ENCODE measurements at regions not wholly inside any gene's neighbourhood (a gene's known extent, or its start where the extent isn't known, plus 50 kb on each side); places are given as distances from the start of the nearest gene placed in this dataset.
"Not testable (repeated sequence)": the region's sequence is repeated elsewhere in the genome, so short reads cannot be mapped to it uniquely, and the experiment has no call there.

- DNase-seq; H3K9me3 ChIP-seq; H3K4me3 ChIP-seq; H3K27ac ChIP-seq; H3K36me3 ChIP-seq; intact Hi-C loops (cut with DNase I); H3K4me1 ChIP-seq; H3K27me3 ChIP-seq: not testable (repeated sequence)
- peak; percentile 45 for ATAC-seq
Observed at GRCh38 chr17:26936645-26937044, 357.3 kb upstream of the WSB1 start.

DNA sequence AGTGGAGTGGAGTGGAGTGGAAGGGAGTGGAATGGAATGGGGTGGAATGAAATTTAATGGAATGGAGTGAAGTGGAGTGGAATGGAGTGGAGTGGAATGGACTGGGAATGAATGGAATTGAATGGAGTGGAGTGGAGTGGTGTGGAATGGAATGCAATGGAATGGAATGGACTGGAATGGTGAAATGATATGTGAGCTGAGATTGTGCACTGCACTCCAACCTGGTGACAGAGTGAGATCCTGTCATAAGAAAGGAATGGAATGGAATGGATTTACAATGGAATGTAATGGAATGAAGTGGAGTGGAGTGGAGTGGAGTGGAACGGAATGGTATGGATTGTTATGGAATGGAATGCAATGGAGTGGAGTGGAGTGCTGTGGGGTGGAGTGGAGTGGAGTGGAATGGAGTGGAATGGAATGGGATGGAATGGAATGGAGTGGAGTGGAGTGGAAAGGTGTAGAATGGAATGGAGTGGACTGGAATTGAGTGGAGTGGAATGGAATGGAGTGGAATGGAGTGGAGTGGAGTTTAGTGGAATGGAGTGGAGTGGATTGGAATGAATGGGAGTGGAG lies 356.1 kb upstream of the WSB1 start:
- H3K36me3 ChIP-seq; H3K4me3 ChIP-seq; H3K27ac ChIP-seq; H3K27me3 ChIP-seq; H3K9me3 ChIP-seq; DNase-seq; intact Hi-C loops (cut with DNase I); H3K4me1 ChIP-seq: not testable (repeated sequence)
- ATAC-seq: peak; percentile 81

GRCh38 chr17:26939755-26940154 lies 354.2 kb upstream of the WSB1 start:
- H3K27ac ChIP-seq; intact Hi-C loops (cut with DNase I); DNase-seq; H3K4me3 ChIP-seq; H3K4me1 ChIP-seq; H3K9me3 ChIP-seq; H3K27me3 ChIP-seq; H3K36me3 ChIP-seq: not testable (repeated sequence)
- ATAC-seq: peak; percentile 31

GRCh38 chr17:26940587-26940986 lies 353.3 kb upstream of the WSB1 start:
- H3K9me3 ChIP-seq; H3K4me1 ChIP-seq; intact Hi-C loops (cut with DNase I); H3K4me3 ChIP-seq; H3K27ac ChIP-seq; DNase-seq; H3K36me3 ChIP-seq; H3K27me3 ChIP-seq: not testable (repeated sequence)
- ATAC-seq: peak; percentile 76

GRCh38 chr17:26962255-26963162 lies 331.4 kb upstream of the WSB1 start:
- intact Hi-C loops (cut with DNase I): no loop called here
- Histone ChIP-seq H3K4me3 (no peak overlapping the region), H3K4me1 (no peaks in the 10 kb centered on the region), H3K27me3 (peaks cover 20% of the 10 kb centered on the region), H3K9me3 (no peaks in the 10 kb centered on the region), H3K27ac (no peak overlapping the region), H3K36me3 (no peaks in the 10 kb centered on the region)
- TF ChIP-seq, protein P1, sequence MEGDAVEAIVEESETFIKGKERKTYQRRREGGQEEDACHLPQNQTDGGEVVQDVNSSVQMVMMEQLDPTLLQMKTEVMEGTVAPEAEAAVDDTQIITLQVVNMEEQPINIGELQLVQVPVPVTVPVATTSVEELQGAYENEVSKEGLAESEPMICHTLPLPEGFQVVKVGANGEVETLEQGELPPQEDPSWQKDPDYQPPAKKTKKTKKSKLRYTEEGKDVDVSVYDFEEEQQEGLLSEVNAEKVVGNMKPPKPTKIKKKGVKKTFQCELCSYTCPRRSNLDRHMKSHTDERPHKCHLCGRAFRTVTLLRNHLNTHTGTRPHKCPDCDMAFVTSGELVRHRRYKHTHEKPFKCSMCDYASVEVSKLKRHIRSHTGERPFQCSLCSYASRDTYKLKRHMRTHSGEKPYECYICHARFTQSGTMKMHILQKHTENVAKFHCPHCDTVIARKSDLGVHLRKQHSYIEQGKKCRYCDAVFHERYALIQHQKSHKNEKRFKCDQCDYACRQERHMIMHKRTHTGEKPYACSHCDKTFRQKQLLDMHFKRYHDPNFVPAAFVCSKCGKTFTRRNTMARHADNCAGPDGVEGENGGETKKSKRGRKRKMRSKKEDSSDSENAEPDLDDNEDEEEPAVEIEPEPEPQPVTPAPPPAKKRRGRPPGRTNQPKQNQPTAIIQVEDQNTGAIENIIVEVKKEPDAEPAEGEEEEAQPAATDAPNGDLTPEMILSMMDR (IDR thresholded peaks at IDR 0.05): no peak
- DNase-seq (no peak), ATAC-seq (no peak)

DNA sequence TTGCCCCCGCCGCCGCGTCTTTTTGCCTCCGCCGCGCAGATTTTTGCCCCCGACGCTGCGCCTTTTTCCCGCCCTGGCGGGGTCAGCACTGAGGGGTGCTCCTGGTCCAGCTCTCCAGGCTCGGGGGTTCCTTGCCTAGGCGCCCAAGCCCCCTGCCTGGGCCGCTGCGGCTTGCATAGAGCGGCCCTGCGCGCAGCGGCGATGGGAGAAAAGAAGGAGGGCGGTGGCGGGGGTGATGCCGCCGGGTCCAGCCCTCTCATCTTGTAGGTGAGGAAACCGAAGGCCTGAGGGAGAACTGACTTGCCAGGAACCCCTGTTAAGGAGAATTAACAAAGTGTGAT lies 330.8 kb upstream of the WSB1 start:
- intact Hi-C loops (cut with DNase I): no loop called here
- no peak overlapping the region for H3K4me3 ChIP-seq
- H3K36me3 ChIP-seq: no peaks in the 10 kb centered on the region
- H3K27me3 ChIP-seq: peaks cover 20% of the 10 kb centered on the region
- no peaks in the 10 kb centered on the region for H3K4me1 ChIP-seq
- no peaks in the 10 kb centered on the region for H3K9me3 ChIP-seq
- no peak overlapping the region for H3K27ac ChIP-seq
- TF ChIP-seq, protein P1 (IDR thresholded peaks at IDR 0.05): no peak
- DNase-seq (no peak), ATAC-seq (peak; percentile 39)

DNA sequence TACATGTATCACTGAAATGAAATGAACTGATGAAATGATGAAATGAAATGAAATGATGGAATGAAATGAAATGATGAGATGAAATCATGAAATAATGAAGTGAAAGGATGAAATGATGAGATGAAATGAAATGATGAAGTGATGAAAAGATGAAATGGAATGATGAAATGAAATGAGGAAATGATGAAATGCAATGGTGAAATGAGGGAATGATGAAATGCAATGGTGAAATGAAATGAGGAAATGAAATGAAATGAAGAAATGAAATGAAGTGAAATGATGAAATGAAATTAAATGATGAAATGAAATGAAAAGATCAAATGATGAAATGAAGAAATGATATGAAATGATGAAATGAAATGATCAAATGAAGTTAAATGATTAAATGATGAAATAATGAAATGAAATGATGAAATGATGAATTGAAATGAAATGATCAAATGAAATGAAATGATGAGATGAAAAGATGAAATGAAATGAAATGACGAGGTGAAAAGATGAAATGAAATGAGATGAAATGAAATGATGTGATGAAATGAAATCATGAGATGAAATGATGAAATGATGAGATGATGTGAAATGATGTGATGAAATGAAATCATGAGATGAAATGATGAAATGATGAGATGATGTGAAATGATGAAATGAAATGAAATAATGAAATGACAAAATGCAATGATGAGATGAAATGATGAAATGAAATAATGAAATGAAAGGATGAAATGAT lies 327.9 kb upstream of the WSB1 start:
- not testable (repeated sequence) for DNase-seq, ATAC-seq
- peaks cover 20% of the 10 kb centered on the region for H3K27me3 ChIP-seq

GRCh38 chr17:26966625-26967179 lies 327.2 kb upstream of the WSB1 start:
- H3K27me3 ChIP-seq: peaks cover 17% of the 10 kb centered on the region
- intact Hi-C loops (cut with DNase I); H3K4me1 ChIP-seq; H3K36me3 ChIP-seq; H3K4me3 ChIP-seq; H3K9me3 ChIP-seq; H3K27ac ChIP-seq; DNase-seq; ATAC-seq: not testable (repeated sequence)

More for the DNA sequence above, 327.9 kb upstream of the WSB1 start:
- H3K9me3 ChIP-seq; intact Hi-C loops (cut with DNase I); H3K27ac ChIP-seq; H3K4me3 ChIP-seq; H3K4me1 ChIP-seq; H3K36me3 ChIP-seq: not testable (repeated sequence)

DNA sequence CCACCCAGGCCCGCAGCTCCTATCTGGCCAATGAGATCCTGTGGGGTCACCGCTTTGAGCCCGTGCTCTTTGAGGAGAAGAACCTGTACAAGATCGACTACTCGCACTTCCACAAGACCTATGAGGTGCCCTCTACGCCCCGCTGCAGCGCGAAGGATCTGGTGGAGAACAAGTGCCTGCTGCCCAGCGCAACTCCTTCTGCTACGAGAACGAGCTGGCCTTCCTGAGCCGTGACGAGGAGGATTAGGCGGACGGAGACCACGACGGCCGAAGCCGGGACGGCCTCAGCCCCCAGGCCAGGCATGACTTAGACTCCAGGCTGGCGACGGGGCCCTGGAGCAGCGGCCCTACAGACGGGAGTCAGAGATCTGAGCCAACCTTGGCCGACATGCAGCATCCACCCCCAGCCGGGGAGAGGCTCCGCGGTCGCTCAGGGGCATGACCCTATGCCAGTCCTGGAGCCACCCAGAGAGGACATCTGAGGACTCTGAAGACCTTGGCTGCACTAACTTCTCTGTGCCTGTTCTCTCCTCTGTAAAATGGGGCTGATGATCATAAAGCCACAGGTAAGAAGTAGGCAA lies 312.0 kb upstream of the WSB1 start:
- intact Hi-C loops (cut with DNase I); H3K27ac ChIP-seq; DNase-seq; H3K36me3 ChIP-seq; H3K27me3 ChIP-seq; H3K9me3 ChIP-seq; H3K4me3 ChIP-seq; H3K4me1 ChIP-seq: not testable (repeated sequence)
- peak; percentile 23 for ATAC-seq

GRCh38 chr17:26982563-26982962 lies 311.4 kb upstream of the WSB1 start:
- intact Hi-C loops (cut with DNase I); DNase-seq; H3K27me3 ChIP-seq; H3K36me3 ChIP-seq; H3K4me1 ChIP-seq; H3K9me3 ChIP-seq; H3K27ac ChIP-seq; H3K4me3 ChIP-seq: not testable (repeated sequence)
- peak; percentile 45 for ATAC-seq

DNA sequence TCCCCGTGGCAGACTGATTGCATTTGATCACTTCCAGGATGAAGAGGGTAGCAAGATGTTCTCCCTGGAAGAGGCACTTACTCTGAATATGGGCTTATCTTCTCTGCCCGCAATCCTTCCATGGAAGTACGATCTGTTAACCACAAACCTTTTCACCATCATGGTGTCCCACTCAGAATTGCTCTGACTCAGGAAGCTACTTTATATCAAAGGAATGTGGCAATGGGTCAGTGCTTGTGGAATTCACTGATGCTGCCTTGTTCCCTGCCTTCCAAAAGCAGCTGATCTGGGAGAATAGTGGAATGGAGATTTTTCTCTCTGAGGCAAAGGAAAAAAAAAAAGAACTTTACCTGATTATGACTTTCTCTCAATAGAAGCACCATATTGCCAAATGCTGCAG lies 306.1 kb upstream of the WSB1 start:
- H3K4me3 ChIP-seq; intact Hi-C loops (cut with DNase I); DNase-seq; H3K36me3 ChIP-seq; H3K27me3 ChIP-seq; ATAC-seq; H3K27ac ChIP-seq; H3K4me1 ChIP-seq; H3K9me3 ChIP-seq: not testable (repeated sequence)

All from upper lobe of right lung (tissue), 1 donor.